H1 (cell line): ENCODE measurements at regions not wholly inside any gene's neighbourhood (a gene's known extent, or its start where the extent isn't known, plus 50 kb on each side); places are given as distances from the start of the nearest gene placed in this dataset.

Experiments used
- CTCF ChIA-PET: fragments of 300-600 bp; sonication (Branson Sonifier 250); formaldehyde crosslinking; loops from one replicate; lab custom pipeline; 2021; ENCODE audit not compliant: partially characterized antibody; lab: Charles Lee
- POLR2A ChIA-PET: fragments of 300-600 bp; sonication (Branson Sonifier 250); formaldehyde crosslinking; loops from one replicate; lab custom pipeline; 2021; ENCODE audit warnings: inconsistent platforms; ENCODE audit not compliant: partially characterized antibody; lab: Charles Lee
- DNase-seq, 2 experiments: peaks; one replicate each; pipeline versions ENCODE4 v3.0.0 to v3.0.0-alpha.2; 2010 to 2022; ENCODE audit warnings: low spot score in 2 of 2, low read depth in 1 of 2, mixed read lengths in 1 of 2
- FAIRE-seq: peaks from 2 replicates; lab custom pipeline; 2011; peaks lifted over from hg19 to GRCh38; lab: Jason Lieb, UNC
- H2AFZ ChIP-seq: 2 replicates; pipeline ENCODE4 v1.8.1; 2012; ENCODE audit warnings: low read length, inconsistent platforms
- H2AK5ac ChIP-seq: 2 replicates; pipeline ENCODE4 v1.6.1; 2013; ENCODE audit warnings: low read depth, low read length
- H2BK120ac ChIP-seq: replicated peaks from 2 replicates; pipeline ENCODE3; 2013; ENCODE audit warnings: low read depth, low read length, inconsistent platforms
- H2BK12ac ChIP-seq: 2 replicates; pipeline ENCODE4 v1.6.1; 2013; ENCODE audit warnings: low read depth, low read length
- H2BK15ac ChIP-seq: 2 replicates; pipeline ENCODE4 v1.6.1; 2013; ENCODE audit warnings: low read length
- H2BK20ac ChIP-seq: 2 replicates; pipeline ENCODE4 v1.6.1; 2013; ENCODE audit warnings: low read length
- H2BK5ac ChIP-seq: 2 replicates; pipeline ENCODE4 v1.6.1; 2013; ENCODE audit warnings: low read depth, low read length
- H3K14ac ChIP-seq: 2 replicates; pipeline ENCODE4 v1.6.1; 2013; ENCODE audit warnings: inconsistent platforms; ENCODE audit not compliant: insufficient read length
- H3K18ac ChIP-seq: 2 replicates; pipeline ENCODE4 v1.6.1; 2013; ENCODE audit warnings: low read length; ENCODE audit errors: extremely low read depth
- H3K23ac ChIP-seq: 2 replicates; pipeline ENCODE4 v1.6.1; 2013; ENCODE audit warnings: inconsistent platforms; ENCODE audit not compliant: insufficient read length
- H3K23me2 ChIP-seq: 2 replicates; pipeline ENCODE4 v1.6.1; 2013; ENCODE audit warnings: low read depth, low read length
- H3K27ac ChIP-seq: 2 replicates; pipeline ENCODE4 v1.6.1; 2011; ENCODE audit warnings: low read depth, low read length, inconsistent platforms
- H3K27me3 ChIP-seq, 4 experiments: replicated peaks in 1 of 4; 1 replicate in 1 of 4; 2 replicates in 3 of 4; pipeline versions ENCODE4 v1.6.1 to v1.8.1; 2011 to 2013; ENCODE audit warnings: low read length in 3 of 4, mild to moderate bottlenecking in 3 of 4, inconsistent platforms in 2 of 4, mixed read lengths in 2 of 4, moderate library complexity in 1 of 4; ENCODE audit not compliant: control insufficient read depth in 3 of 4, insufficient read depth in 3 of 4; ENCODE audit errors: extremely low read depth in 1 of 4
- H3K36me3 ChIP-seq, 4 experiments: 2 replicates each; pipeline versions ENCODE4 v1.6.1 to v1.8.1; 2011 to 2013; ENCODE audit warnings: mild to moderate bottlenecking in 4 of 4, low read length in 3 of 4, moderate library complexity in 2 of 4, control low read depth in 1 of 4, inconsistent platforms in 1 of 4; ENCODE audit not compliant: insufficient read depth in 4 of 4, control insufficient read depth in 2 of 4
- H3K4ac ChIP-seq: replicated peaks from 2 replicates; pipeline ENCODE3; 2013; ENCODE audit warnings: low read length, low read depth, mixed read lengths, inconsistent platforms; ENCODE audit not compliant: insufficient read length
- H3K4me1 ChIP-seq, 4 experiments: replicated peaks in 1 of 4; 1 replicate in 1 of 4; 2 replicates in 3 of 4; pipeline versions ENCODE4 v1.6.1 to v1.8.1; 2011 to 2013; ENCODE audit warnings: low read length in 3 of 4, inconsistent platforms in 2 of 4, mixed read lengths in 1 of 4; ENCODE audit not compliant: insufficient read depth in 4 of 4, control insufficient read depth in 3 of 4
- H3K4me2 ChIP-seq, 2 experiments: 2 replicates each; pipeline versions ENCODE4 v1.6.1 to v1.8.1; 2011 to 2013; ENCODE audit warnings: low read depth in 2 of 2, low read length in 2 of 2, control low read depth in 1 of 2, inconsistent platforms in 1 of 2, mild to moderate bottlenecking in 1 of 2; ENCODE audit not compliant: insufficient read depth in 1 of 2
- H3K4me3 ChIP-seq, 4 experiments: fragments of 200-600, 300-600 bp in 1 of 4; sonication (generic), shearing (Covaris generic), sonication (Bioruptor Twin) in 1 of 4; 2 replicates each; pipeline versions ENCODE4 v1.5.1 to v1.8.1; 2011 to 2016; ENCODE audit warnings: low read length in 4 of 4, low read depth in 3 of 4, control low read depth in 2 of 4, inconsistent platforms in 2 of 4, mild to moderate bottlenecking in 2 of 4, mixed read lengths in 1 of 4, moderate library complexity in 1 of 4; ENCODE audit not compliant: insufficient read depth in 2 of 4; ENCODE audit errors: extremely low read depth in 1 of 4
- H3K56ac ChIP-seq: replicated peaks from 2 replicates; pipeline ENCODE3; 2013; ENCODE audit warnings: low read depth, mild to moderate bottlenecking, mixed read lengths, low read length, inconsistent platforms; ENCODE audit not compliant: insufficient read length
- H3K79me1 ChIP-seq: 2 replicates; pipeline ENCODE4 v1.6.1; 2013; ENCODE audit warnings: low read depth, low read length, control low read depth
- H3K79me2 ChIP-seq, 2 experiments: 2 replicates each; pipeline versions ENCODE4 v1.6.1 to v1.8.1; 2012 to 2013; ENCODE audit warnings: low read length in 2 of 2, mild to moderate bottlenecking in 2 of 2, inconsistent platforms in 1 of 2; ENCODE audit not compliant: insufficient read depth in 2 of 2, control insufficient read depth in 1 of 2
- H3K9ac ChIP-seq, 4 experiments: replicated peaks in 1 of 4; 1 replicate in 1 of 4; 2 replicates in 3 of 4; pipeline versions ENCODE4 v1.6.1 to v1.8.1; 2011 to 2013; ENCODE audit warnings: low read depth in 3 of 4, low read length in 3 of 4, control low read depth in 2 of 4, mild to moderate bottlenecking in 2 of 4, moderate library complexity in 2 of 4, inconsistent platforms in 1 of 4; ENCODE audit errors: extremely low read depth in 1 of 4
- H3K9me3 ChIP-seq, 2 experiments: 2 replicates each; pipeline versions ENCODE4 v1.6.1 to v1.8.1; 2012 to 2013; ENCODE audit warnings: mild to moderate bottlenecking in 2 of 2, moderate library complexity in 2 of 2, control low read depth in 1 of 2, inconsistent platforms in 1 of 2, low read depth in 1 of 2, low read length in 1 of 2, mixed read lengths in 1 of 2; ENCODE audit not compliant: insufficient read depth in 2 of 2
- H4K20me1 ChIP-seq, 2 experiments: replicated peaks in 1 of 2; 2 replicates each; pipeline versions ENCODE3 to v1.8.1; 2011 to 2013; ENCODE audit warnings: inconsistent platforms in 2 of 2, low read length in 2 of 2, mild to moderate bottlenecking in 1 of 2; ENCODE audit not compliant: insufficient read depth in 2 of 2, control insufficient read depth in 1 of 2
- H4K5ac ChIP-seq: 2 replicates; pipeline ENCODE4 v1.6.1; 2013; ENCODE audit warnings: low read length, low read depth, mixed read lengths, inconsistent platforms; ENCODE audit not compliant: insufficient read length
- H4K8ac ChIP-seq: 2 replicates; pipeline ENCODE4 v1.8.0; 2013; ENCODE audit warnings: mild to moderate bottlenecking, moderate library complexity, low read length, inconsistent platforms; ENCODE audit not compliant: insufficient read depth; ENCODE audit errors: extremely low read depth
- H4K91ac ChIP-seq: replicated peaks from 2 replicates; pipeline ENCODE3; 2013; ENCODE audit warnings: low read length, mixed read lengths, inconsistent platforms; ENCODE audit not compliant: insufficient read length
- BRCA1 ChIP-seq: IDR thresholded peaks from 2 replicates; pipeline ENCODE4 v1.6.1; 2012; ENCODE audit warnings: low read depth, low read length, improper control_type of control experiment
- CBX8 ChIP-seq: fragments of 300-800, 300-1000 bp; sonication (generic); IDR thresholded peaks from 2 replicates; pipeline ENCODE4 v1.7.1; 2016; ENCODE audit warnings: low read depth, low read length, borderline replicate concordance
- CEBPB ChIP-seq: IDR thresholded peaks from 2 replicates; pipeline ENCODE4 v1.6.1; 2012; ENCODE audit warnings: low read depth, low read length
- EZH2 ChIP-seq: fragments of 200-600 bp; sonication (generic); IDR thresholded peaks from 2 replicates; pipeline ENCODE4 v1.7.1; 2012; ENCODE audit warnings: low read depth, mild to moderate bottlenecking, moderate library complexity, low read length, inconsistent platforms; ENCODE audit not compliant: severe bottlenecking
- POU5F1 ChIP-seq: IDR thresholded peaks from 2 replicates; pipeline ENCODE4 v1.6.1; 2011; ENCODE audit warnings: low read depth, mild to moderate bottlenecking, low read length, moderate library complexity

GRCh38 chr6:49299279-49299678 lies 163.8 kb downstream of the MMUT start:
- H3K14ac ChIP-seq: no peak overlapping the region
- H3K9ac ChIP-seq: no peak overlapping the region
- H2BK120ac ChIP-seq: no peak overlapping the region
- FAIRE-seq: no peak
- no peak overlapping the region for H3K56ac ChIP-seq
- H3K36me3 ChIP-seq: no peaks in the 10 kb centered on the region
- no peak overlapping the region for H4K5ac ChIP-seq
- no peak overlapping the region for H2BK12ac ChIP-seq
- no peaks in the 10 kb centered on the region for H3K9me3 ChIP-seq
- no peaks in the 10 kb centered on the region for H3K23me2 ChIP-seq
- H3K79me1 ChIP-seq: no peaks in the 10 kb centered on the region
- H2AK5ac ChIP-seq: no peak overlapping the region
- no peaks in the 10 kb centered on the region for H3K4me1 ChIP-seq
- no peaks in the 10 kb centered on the region for H4K20me1 ChIP-seq
- no peak overlapping the region for H3K4me3 ChIP-seq
- H3K18ac ChIP-seq: no peak overlapping the region
- H3K79me2 ChIP-seq: no peaks in the 10 kb centered on the region
- H3K23ac ChIP-seq: no peak overlapping the region
- no peak overlapping the region for H2BK20ac ChIP-seq
- H2BK5ac ChIP-seq: no peak overlapping the region
- POLR2A ChIA-PET: no interaction called here
- no peaks in the 10 kb centered on the region for H3K27me3 ChIP-seq
- TF ChIP-seq CBX8: no peak
- no peak for TF ChIP-seq CEBPB
- no peak for TF ChIP-seq POU5F1
- TF ChIP-seq EZH2: no peak
- no peak for TF ChIP-seq BRCA1
- H4K8ac ChIP-seq: no peak overlapping the region
- CTCF ChIA-PET: interaction anchor here (0.6 to 0.8 kb wide), 3 partner anchors 33 to 111 kb away, joined by 3 read pairs; no protein-coding TSS in a partner anchor
- no peak overlapping the region for H3K27ac ChIP-seq
- H3K4me2 ChIP-seq: no peak overlapping the region
- H2BK15ac ChIP-seq: no peak overlapping the region
- DNase-seq: no peak
- no peak overlapping the region for H4K91ac ChIP-seq
- H3K4ac ChIP-seq: no peak overlapping the region
- H2AFZ ChIP-seq: no peak overlapping the region
